GM21576 (cell line): ENCODE measurements at regions not wholly inside any gene's neighbourhood (a gene's known extent, or its start where the extent isn't known, plus 50 kb on each side); places are given as distances from the start of the nearest gene placed in this dataset.
"Not testable (repeated sequence)": the region's sequence is repeated elsewhere in the genome, so short reads cannot be mapped to it uniquely, and the experiment has no call there.

ENCODE experiments used
- ATAC-seq: cut with Tn5 transposase; IDR thresholded peaks from one replicate; pipeline ENCODE4 v1.9.1; 2021; ENCODE audit warnings: mild to moderate bottlenecking, moderate library complexity; ENCODE audit not compliant: unreplicated experiment

GRCh38 chr2:7368211-7368610 is 451.0 kb downstream of the RNF144A start:
- ATAC-seq: no peak

- ATAC-seq: no peak
Observed at GRCh38 chr2:7373156-7373555, 455.9 kb downstream of the RNF144A start.

GRCh38 chr2:7375901-7376300 is 458.7 kb downstream of the RNF144A start:
- no peak for ATAC-seq

GRCh38 chr2:7377916-7378569 is 460.8 kb downstream of the RNF144A start:
- ATAC-seq: no peak

GRCh38 chr2:7378591-7378990 is 461.4 kb downstream of the RNF144A start:
- ATAC-seq: no peak

- ATAC-seq: no peak
Observed at GRCh38 chr2:7379799-7380198, 462.6 kb downstream of the RNF144A start.

- ATAC-seq: no peak
Observed at GRCh38 chr2:7384773-7385349, 467.6 kb downstream of the RNF144A start.

- ATAC-seq: not testable (repeated sequence)
Observed at GRCh38 chr2:7390311-7390710, 473.1 kb downstream of the RNF144A start.

GRCh38 chr2:7392076-7392787 is 475.0 kb downstream of the RNF144A start:
- no peak for ATAC-seq

- ATAC-seq: no peak
Observed at GRCh38 chr2:7394195-7394594, 477.0 kb downstream of the RNF144A start.

- ATAC-seq: no peak
Observed at GRCh38 chr2:7400628-7401027, 483.4 kb downstream of the RNF144A start.

- no peak for ATAC-seq
Observed at GRCh38 chr2:7403092-7403775, 486.0 kb downstream of the RNF144A start.

- no peak for ATAC-seq
Observed at GRCh38 chr2:7405861-7406715, 488.9 kb downstream of the RNF144A start.

GRCh38 chr2:7407001-7407400 is 489.8 kb downstream of the RNF144A start:
- no peak for ATAC-seq

- no peak for ATAC-seq
Observed at GRCh38 chr2:7407906-7408680, 490.9 kb downstream of the RNF144A start.

GRCh38 chr2:7411691-7412090 is 494.5 kb downstream of the RNF144A start:
- ATAC-seq: no peak

- no peak for ATAC-seq
Observed at GRCh38 chr2:7417845-7418742, 500.9 kb downstream of the RNF144A start.

GRCh38 chr2:7419186-7419585 is 502.0 kb downstream of the RNF144A start:
- no peak for ATAC-seq

- no peak for ATAC-seq
Observed at GRCh38 chr2:7419814-7420311, 502.7 kb downstream of the RNF144A start.
